HG03139 (cell line): ENCODE measurements at regions not wholly inside any gene's neighbourhood (a gene's known extent, or its start where the extent isn't known, plus 50 kb on each side); places are given as distances from the start of the nearest gene placed in this dataset.
"Not testable (repeated sequence)": the region's sequence is repeated elsewhere in the genome, so short reads cannot be mapped to it uniquely, and the experiment has no call there.

Source experiments
- ATAC-seq: cut with Tn5 transposase; IDR thresholded peaks from one replicate; pipeline ENCODE4 v1.9.1; 2021; ENCODE audit not compliant: unreplicated experiment

DNA sequence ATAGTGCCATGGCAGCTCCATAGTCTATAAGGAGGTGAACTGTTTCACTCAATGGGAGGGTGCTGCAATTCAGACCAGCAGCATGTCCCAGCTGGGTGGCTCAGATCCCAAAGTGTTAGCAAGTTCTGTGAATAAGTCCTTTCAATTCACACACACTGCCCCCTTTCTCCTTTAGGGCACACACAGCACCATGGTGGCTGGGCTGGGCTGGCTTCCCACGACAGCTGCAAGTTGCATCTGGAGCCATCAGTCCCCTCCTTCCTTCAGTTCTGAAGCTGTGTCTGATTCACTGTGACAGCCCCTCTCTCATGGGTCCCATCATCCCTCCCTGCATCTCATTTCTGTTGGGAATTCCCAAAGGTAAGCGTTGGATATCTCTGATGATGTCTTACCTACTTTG is 324.1 kb upstream of the NCAM1 start:
- no peak for ATAC-seq

DNA sequence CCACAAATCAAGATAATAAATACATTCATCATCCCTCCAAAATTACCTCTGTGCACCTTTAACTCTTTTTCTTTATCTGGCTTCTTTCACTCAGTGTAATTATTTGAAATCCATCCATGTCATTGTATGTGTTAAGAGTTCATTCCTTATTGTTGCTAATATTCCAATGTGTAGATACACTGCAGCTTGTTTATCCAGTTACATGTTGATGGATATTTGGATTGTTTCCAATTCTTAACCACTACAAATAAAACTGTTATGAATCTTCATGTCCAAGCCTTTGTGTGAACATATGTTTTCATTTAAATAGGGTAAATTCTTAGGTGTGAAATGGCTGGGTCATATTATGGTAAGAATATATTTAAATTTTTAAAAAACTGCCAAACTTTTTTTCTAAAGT is 323.3 kb upstream of the NCAM1 start:
- ATAC-seq, result no peak

DNA sequence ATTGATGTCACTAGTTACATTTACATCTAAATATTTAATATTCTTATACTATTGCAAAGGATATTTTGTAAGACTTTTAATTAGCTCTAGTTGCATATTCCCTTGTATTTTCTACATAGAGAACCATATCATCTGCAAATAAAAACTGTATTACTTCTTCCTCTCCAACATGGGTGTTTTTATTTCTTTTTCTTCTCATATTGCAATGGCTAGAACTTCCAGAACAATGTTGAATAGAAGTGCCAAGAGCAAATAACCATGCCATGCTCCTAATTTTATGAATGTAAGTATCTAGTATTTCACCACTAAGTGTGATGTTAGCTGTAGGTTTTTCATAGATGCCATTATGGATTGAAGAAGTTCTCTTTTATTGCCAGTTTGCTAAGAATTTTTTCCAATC is 321.8 kb upstream of the NCAM1 start:
- ATAC-seq, result no peak

DNA sequence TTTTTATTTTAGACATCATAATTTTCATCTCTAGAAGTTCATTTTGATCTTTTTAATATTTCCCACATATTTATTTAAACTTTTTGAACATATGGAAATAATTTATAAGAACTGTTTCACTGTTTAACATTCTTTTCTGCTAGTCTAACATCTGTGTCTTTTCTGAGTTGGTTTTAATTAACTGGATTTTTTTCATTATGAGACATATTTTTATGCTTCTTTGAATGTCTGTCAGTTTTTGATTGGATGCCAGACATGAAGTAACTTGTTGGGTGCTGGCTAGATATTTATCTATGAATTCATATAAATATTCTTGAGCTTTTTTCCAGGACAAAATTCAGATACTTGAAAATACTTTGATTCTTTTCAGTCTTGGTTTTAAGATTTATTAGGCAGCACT is 317.8 kb upstream of the NCAM1 start:
- ATAC-seq, result no peak

DNA sequence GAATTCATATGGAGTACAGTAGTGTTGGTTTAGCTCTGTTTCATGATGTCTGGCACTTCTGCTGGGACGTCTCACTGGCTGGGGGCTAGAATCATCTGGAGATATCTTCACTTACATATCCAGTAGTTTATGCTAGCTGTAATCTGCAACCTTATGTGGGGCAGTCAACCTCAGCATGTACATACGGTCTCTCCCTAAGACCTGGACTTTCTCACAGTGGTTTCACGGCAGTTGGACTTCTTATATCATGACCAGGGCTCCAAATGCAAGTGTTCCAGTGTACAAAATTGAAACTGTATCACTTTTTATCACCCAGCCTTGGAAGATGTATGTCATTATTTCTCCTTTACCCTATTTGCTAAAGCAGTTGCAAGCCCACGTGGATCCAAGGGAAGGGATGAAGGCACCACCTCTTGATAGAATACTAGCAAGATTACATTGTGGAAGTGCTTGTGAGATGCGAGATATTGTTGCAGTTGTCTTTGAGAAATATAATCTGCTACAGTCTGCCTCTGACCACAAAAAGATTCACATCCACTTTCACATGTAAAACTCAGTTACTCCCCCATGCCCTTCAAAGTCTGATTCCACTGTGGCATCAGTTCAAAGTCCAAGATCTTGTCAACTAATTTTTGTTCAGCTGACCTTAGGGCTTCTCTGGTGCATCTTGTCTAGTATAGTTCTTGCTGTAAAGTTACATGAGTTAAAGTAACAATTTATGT is 316.6 kb upstream of the NCAM1 start:
- no peak for ATAC-seq

DNA sequence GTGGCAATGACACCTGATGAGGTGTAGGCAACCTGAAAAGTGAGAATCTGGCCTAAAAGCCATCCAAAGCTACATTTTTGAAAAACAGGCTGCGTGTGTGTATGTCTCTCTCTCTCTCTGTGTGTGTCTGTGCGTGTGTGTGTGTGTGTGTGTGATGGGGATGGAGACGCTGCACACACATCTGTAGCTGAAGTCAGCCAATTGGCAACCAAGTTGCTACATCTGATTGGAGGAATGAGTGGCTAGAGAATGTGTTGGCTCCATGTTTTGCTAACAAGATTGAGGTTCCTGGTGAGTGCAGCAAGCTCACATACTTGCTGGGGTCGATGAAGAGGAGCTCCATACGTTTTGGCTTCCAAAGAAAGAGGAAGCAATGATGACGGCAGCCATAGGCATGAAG is 311.4 kb upstream of the NCAM1 start:
- ATAC-seq, result no peak

DNA sequence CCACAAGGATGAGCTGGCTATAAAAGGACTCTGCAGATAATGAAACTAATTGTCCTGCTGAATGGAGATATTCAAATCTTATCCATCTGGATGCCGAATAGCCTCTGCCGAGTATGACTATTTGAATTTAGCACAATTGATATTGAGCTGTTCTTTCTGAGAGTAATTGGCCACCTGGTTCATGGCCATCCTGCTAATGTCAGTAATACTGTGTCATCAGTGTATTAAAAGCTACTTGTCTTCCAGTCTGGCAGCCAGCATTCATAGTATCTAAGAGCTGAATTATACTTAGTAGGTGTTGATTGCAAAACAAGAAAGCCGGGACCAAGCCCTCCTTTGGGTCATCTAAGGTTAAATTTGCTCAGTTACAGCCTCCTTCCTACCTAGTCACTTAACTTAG is 310.7 kb upstream of the NCAM1 start:
- ATAC-seq, result no peak

DNA sequence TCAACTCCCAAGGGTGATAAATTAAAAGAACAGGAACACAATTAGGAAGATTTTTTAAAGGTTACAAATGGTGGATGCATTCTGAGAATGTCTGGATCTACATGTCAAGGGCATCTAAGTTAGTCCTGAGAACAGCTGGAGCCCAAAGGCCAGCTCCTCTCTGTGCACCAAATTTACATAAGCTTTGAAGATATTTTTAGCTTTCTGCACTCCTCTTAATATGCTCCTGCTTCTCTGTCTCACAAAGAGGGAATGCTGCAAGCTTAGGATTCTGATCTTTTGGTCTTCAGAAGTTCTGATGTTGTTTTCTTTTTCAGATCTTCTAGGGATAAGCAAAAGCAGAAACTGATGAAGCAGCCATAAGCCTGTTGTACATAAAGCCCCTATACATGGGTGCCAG is 309.8 kb upstream of the NCAM1 start:
- ATAC-seq, result no peak

DNA sequence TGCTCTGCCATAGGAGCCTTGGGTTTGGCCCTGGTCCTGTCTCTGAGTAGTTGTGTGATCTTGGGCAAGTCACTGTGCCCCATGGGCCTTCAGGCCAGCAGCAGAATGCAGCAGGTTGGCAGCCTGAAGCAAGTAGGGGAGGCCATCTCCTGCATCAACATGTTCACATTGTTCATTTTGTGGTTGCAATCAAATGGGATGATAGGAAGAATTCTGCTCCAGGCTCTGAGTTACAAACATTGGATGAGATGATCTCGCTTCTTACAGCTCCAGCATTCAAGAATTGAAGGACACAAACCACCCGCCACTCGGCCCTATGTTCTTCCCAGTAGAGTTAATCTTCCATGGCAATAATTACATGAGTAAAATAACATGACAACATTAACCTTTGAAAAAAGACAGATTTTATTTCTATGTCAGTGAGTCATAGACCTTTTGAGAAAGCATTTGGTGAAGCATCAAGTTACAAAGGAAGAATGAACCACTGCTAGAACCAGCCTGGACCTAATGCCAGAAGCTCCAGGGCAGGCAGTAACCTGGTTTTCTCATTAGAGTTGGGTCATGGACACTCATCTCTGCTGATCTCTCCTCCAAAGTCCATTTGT is 308.3 kb upstream of the NCAM1 start:
- ATAC-seq, result no peak

DNA sequence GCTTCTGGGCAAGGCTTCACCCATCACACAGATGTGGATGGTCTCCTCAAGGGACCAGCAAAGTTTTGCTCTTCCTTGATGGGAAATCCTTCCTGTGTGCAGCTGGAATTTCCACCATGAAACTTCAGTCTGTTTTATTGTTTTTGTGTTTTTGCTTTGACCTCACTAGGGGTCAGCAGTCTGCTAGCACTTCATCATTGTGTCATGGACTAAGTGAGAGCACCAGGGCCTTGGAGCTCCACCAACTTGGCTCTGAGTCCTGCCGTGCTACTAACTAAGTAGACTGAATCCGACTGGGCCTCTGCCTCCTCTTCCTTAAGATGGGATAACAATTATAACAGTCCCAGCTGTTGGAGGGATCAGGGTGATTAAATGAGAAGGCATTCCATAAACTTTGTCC is 305.8 kb upstream of the NCAM1 start:
- ATAC-seq, result no peak

DNA sequence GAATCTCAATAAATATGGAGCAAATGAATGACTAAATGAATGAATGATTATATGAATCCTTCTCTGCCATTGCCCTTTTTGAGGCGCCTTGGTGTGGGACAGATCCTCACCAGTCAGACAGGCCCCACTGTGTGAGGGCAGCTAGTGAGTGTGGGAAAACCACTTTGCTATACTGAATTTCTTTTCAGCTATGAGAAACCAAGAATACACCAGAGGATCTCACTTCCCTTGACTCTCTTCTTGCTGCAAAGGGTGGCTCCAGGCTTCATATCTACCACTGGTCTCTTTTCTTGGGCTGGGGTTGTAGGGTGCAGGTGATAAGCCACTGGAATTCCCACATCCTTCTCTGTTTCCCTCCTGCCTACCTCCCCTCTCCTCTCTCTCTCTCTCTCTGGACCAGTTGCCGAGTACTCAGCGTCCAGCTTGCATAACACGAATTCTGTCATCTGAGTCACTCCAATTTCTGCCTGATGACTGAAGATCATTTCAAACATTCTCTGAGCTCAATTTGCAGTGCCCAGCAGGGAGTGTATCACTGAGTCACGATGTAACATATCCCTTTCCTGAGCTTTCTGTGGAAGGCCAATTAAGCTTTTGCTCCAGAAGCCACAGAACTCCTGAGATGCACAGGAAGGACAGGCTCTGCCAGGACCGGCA is 304.3 kb upstream of the NCAM1 start:
- ATAC-seq, result no peak

DNA sequence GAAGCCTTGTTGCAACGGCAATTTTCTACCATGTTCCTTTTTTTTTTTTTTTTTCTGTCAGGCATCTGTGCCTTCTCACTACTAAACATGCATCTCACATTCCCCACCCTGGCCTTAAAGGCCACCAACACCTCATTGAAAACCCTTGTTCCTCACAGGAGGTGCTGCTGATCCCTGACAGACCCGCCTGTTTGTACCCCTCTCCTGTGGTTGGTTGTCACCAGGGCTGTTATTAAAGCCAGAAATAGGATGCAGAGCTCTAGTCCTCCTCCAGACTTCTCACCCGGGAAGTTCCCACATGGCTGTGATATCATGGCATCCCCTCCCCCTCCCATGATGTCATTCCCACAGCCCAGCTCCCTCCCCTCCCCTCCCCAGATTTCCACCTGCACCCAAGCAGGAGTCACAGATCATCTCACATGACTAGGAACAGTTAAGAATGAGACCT is 302.8 kb upstream of the NCAM1 start:
- no peak for ATAC-seq

DNA sequence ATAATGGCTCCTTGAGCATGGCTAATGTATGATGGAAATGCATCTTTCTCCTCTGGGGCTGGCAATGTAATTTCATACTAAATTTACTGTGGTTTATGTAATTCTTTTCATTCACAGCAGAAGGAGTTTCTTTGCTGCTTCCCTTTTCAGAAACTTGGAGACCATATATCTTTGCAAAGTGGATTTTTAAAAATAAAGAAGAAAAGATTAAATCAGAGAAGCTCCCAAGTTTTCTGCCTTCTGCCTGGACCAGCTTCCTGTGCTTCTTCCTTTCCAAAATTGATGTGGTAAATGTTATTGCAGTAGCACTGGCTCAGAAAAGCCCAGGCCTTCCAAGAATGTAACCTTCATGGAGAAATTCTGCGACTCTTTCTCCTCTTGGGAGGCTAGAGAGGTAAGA is 300.1 kb upstream of the NCAM1 start:
- no peak for ATAC-seq

DNA sequence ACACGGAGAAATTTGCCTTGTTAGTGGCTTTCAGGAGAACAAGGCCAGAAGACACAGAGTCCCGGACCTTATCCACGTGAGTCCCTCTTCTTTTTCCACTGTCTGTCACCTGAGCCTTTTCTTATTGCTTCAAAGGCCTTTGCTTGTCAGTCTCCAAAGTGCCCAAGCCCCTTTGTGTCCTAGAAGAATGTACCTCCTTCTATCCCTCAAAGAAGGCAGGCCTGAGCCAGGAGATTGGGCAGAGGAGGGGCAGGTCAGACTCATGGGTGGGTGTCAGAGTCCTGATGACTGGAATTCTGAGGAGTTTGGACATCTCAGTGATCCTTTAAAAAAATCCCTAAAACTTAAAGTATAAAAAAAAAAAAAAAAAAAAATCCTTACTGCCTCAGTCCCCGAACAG is 299.6 kb upstream of the NCAM1 start:
- ATAC-seq, result no peak

DNA sequence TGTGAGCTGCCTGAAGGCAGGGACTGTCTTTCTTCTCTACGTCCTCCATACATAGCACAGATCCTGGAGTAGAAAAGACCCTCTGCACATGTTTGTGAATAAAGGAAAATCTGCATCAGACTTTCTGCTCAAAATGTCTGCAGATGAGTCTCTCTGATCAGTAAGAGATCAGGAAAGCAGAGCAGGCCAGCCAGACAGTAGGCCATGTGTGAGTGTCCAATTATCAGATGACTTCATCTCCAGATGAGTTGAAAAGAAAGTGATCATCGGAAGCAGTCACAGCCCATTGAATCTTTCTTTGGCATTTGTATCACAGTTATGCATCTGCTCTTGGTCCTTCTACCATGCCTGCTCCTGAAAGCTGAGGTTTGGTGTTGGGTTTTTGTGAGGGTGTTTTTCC is 298.7 kb upstream of the NCAM1 start:
- no peak for ATAC-seq

DNA sequence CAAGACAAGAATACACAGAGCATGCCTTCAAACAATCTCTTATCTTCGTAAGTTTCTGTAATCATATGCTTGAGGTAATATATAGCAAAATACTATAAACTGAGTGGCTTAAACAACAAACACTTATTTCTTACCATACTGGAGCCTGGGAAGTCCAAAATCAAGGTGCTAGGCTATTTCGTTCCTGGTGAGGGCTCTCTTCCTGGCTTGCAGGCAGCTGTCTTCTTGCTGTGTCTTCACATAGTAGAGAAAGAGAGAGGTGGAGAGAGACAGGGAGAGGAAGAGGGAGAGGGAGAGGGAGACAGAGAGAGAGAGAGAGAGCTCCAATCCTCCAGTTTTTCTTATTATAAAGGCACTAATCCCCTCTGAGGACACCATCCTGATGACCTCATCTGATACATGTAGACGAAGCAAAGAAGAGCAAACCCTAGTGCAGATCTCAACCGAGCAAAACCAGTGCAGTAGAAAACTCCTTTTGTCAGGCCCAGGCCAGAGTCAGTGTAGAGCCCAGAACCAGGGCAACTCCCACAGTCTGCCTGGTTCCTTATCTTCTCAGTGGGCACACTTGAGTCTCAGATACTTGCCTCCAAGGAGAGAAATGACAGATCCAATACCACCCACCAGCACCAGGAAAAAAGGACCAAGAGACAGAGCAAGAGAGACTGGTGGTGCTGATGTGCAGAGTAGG is 297.1 kb upstream of the NCAM1 start:
- ATAC-seq, result no peak

DNA sequence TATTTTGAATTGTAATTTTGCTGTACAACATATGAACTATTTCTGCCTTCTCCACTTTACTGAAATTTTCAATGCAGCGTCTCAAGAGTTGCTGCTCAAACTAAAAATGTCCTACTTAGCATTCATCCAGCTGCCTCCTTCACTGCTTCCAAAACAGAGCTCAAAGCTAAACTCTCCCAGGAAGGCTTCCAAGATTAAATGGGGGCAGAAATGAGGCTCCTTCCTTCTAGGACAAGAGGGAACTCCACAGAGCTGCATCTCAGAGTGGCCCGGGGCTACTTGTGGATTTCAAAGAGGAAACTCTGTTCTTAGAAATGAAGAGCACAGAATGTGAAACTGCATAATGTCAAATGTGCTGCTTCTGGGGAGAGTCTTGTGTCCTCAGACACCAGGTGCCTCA is 295.9 kb upstream of the NCAM1 start:
- ATAC-seq, result no peak

DNA sequence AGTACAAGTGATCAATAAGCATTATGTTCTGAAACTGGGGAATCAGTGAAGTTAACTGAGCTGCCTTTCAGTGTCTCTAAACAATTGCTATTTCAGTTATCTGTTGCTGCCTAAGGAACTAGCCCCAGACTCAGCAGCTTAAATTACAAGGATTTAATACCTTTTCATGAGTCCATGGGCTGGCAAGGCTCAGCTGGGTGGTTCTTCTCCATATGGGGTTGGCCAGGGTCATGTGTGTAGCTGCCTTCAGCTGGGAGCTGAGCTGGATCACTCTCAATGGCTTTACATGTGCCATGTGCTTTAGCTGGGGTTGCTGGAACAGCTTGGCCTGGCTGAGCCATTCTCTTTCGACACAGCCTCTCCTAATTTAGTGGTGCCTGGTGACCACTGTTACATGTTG is 295.0 kb upstream of the NCAM1 start:
- no peak for ATAC-seq

DNA sequence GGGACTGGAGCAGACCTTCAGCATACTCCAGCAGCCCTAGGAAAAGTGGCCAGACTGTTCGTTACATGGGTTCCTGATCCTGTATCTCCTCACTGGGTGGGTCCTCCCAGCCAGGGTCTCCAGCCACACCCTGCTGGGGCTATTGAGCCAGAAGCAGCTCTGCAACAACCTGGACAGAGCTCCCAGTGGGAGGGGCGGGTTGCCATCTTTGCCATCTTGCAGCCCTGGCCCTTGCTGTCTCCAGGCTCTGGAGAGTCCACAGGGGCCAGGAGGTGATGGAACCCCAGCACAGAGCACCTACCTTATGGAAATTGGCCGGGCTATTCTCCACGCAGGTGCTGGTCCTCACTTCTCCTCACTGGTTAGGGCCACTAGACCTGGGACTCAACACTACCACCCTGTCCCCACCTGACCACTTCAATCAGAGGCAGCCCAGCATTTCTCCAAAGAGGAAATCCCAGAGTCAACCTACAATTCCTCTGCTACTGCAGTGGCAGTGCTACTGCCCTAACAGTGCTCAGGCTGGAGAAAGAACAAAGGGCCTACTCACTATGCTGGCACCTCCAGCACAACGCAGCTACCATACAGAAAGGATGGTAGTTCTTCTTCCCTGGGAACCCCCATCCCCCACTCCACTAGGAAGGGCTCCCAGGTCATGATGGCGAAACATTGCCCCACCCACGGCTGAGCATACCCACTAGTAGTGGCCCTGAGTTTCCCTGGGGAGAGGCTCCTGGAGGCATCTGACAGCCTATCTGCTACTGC is 290.2 kb upstream of the NCAM1 start:
- no peak for ATAC-seq

DNA sequence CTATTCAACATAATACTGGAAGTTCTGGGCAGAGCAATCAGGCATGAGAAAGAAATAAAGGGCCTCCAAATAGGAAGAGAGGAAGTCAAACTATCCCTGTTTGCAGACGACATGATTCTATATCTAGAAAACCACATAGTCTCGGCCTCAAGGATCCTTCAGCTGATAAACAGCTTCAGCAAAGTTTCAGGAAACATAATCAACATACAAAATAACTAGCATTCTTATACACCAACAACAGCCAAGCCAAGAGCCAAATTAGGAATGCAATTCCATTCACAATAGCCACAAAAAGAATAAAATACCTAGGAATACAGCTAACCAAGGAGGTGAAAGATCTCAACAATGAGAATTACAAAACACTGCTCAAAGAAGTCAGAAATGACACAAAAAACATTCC is 287.8 kb upstream of the NCAM1 start:
- not testable (repeated sequence) for ATAC-seq

DNA sequence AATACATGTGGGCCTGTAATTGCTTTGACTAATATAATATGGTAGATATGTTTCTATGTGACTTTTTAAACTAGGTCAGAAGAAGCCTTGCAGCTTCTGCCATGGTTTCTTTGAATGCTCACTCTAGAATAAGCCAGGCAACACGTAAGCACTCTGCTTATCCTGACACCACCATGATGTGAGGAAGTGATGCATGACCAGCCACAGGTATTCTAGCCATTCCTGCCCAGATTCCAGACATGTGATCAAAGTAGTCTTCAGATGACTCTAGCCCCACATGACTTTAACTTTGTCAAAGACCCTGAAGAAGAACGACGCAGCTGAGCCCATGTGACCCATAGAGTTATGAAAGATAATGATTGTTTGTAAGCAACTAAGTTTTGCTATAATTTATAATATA is 276.1 kb upstream of the NCAM1 start:
- ATAC-seq, result no peak
